HG03442 (cell line): ENCODE measurements at regions not wholly inside any gene's neighbourhood (a gene's known extent, or its start where the extent isn't known, plus 50 kb on each side); places are given as distances from the start of the nearest gene placed in this dataset.
A peak's percentile ranks its signal among the peaks of the same experiment; 100 is the strongest.

ENCODE experiments used
- ATAC-seq: cut with Tn5 transposase; IDR thresholded peaks from one replicate; pipeline ENCODE4 v1.9.1; 2021; ENCODE audit warnings: mild to moderate bottlenecking, moderate library complexity; ENCODE audit not compliant: unreplicated experiment

GRCh38 chr3:159210336-159210735 is 408.5 kb downstream of the MFSD1 start:
- no peak for ATAC-seq

GRCh38 chr3:159216311-159216710 is 414.5 kb downstream of the MFSD1 start:
- no peak for ATAC-seq

- ATAC-seq, result no peak
Measured at GRCh38 chr3:159219231-159219630, 417.4 kb downstream of the MFSD1 start.

GRCh38 chr3:159221335-159221734 is 419.5 kb downstream of the MFSD1 start:
- no peak for ATAC-seq

GRCh38 chr3:159229116-159229680 is 427.3 kb downstream of the MFSD1 start:
- no peak for ATAC-seq

- ATAC-seq, result no peak
Measured at GRCh38 chr3:159232966-159233365, 431.1 kb downstream of the MFSD1 start.

- no peak for ATAC-seq
Measured at GRCh38 chr3:159233734-159234133, 431.9 kb downstream of the MFSD1 start.

- no peak for ATAC-seq
Measured at GRCh38 chr3:159234306-159234705, 432.5 kb downstream of the MFSD1 start.

- ATAC-seq, result no peak
Measured at GRCh38 chr3:159236321-159236720, 434.5 kb downstream of the MFSD1 start.

GRCh38 chr3:159237226-159237625 is 435.4 kb downstream of the MFSD1 start:
- ATAC-seq, result no peak

GRCh38 chr3:159238646-159239045 is 436.8 kb downstream of the MFSD1 start:
- no peak for ATAC-seq

- ATAC-seq, result no peak
Measured at GRCh38 chr3:159239059-159239458, 437.2 kb downstream of the MFSD1 start.

GRCh38 chr3:159244933-159245332 is 443.1 kb downstream of the MFSD1 start:
- no peak for ATAC-seq

- no peak for ATAC-seq
Measured at GRCh38 chr3:159245871-159246270, 444.0 kb downstream of the MFSD1 start.

GRCh38 chr3:159246385-159246784 is 444.5 kb downstream of the MFSD1 start:
- ATAC-seq, result no peak

- no peak for ATAC-seq
Measured at GRCh38 chr3:159249472-159250174, 447.8 kb downstream of the MFSD1 start.

GRCh38 chr3:159250961-159251360 is 449.1 kb downstream of the MFSD1 start:
- no peak for ATAC-seq

- ATAC-seq, result no peak
Measured at GRCh38 chr3:159252274-159252673, 450.4 kb downstream of the MFSD1 start.

GRCh38 chr3:159252772-159253384 is 451.0 kb downstream of the MFSD1 start:
- peak; percentile 43 for ATAC-seq

- no peak for ATAC-seq
Measured at GRCh38 chr3:159253860-159254259, 452.0 kb downstream of the MFSD1 start.

- no peak for ATAC-seq
Measured at GRCh38 chr3:159257954-159258353, 456.1 kb downstream of the MFSD1 start.

- ATAC-seq, result no peak
Measured at GRCh38 chr3:159258934-159259333, 457.1 kb downstream of the MFSD1 start.
